Karpas-422 (cell line): ENCODE measurements at regions not wholly inside any gene's neighbourhood (a gene's known extent, or its start where the extent isn't known, plus 50 kb on each side); places are given as distances from the start of the nearest gene placed in this dataset.

Experiments
- DNase-seq: peaks from one replicate; pipeline ENCODE4 v3.0.0-alpha.2; 2015
- H2AFZ ChIP-seq: fragments of 200-600 bp; sonication (generic); 2 replicates; pipeline ENCODE4 v1.6.1; 2014; ENCODE audit warnings: antibody characterized with exemption, low read length, mixed read lengths
- H3K27ac ChIP-seq: fragments of 200-600 bp; sonication (generic); 2 replicates; pipeline ENCODE4 v1.5.1; 2014; ENCODE audit warnings: mild to moderate bottlenecking, low read length, moderate library complexity
- H3K27me3 ChIP-seq: fragments of 200-600 bp; sonication (generic); 2 replicates; pipeline ENCODE4 v1.6.1; 2014; ENCODE audit warnings: low read length, mixed read lengths
- H3K36me3 ChIP-seq: fragments of 200-600 bp; sonication (generic); 2 replicates; pipeline ENCODE4 v1.6.1; 2014; ENCODE audit warnings: low read length, mixed read lengths; ENCODE audit not compliant: insufficient read depth
- H3K4me1 ChIP-seq: fragments of 200-600 bp; sonication (generic); 2 replicates; pipeline ENCODE4 v1.6.1; 2014; ENCODE audit warnings: mild to moderate bottlenecking, low read length, mixed read lengths
- H3K4me2 ChIP-seq: fragments of 200-600 bp; sonication (generic); 2 replicates; pipeline ENCODE4 v1.6.1; 2014; ENCODE audit warnings: low read length, low read depth, mild to moderate bottlenecking; ENCODE audit not compliant: poor library complexity, severe bottlenecking
- H3K4me3 ChIP-seq: fragments of 200-600 bp; sonication (generic); 2 replicates; pipeline ENCODE4 v1.5.1; 2014; ENCODE audit warnings: mild to moderate bottlenecking, antibody characterized with exemption, low read length, mixed read lengths
- H3K79me2 ChIP-seq: fragments of 200-600 bp; sonication (generic); 2 replicates; pipeline ENCODE4 v1.6.1; 2014; ENCODE audit warnings: mild to moderate bottlenecking, low read length, mixed read lengths
- H3K9ac ChIP-seq: fragments of 200-600 bp; sonication (generic); 2 replicates; pipeline ENCODE4 v1.6.0; 2014; ENCODE audit warnings: low read length
- H3K9me2 ChIP-seq: fragments of 200-600 bp; sonication (generic), shearing (Covaris generic); replicated peaks from 2 replicates; pipeline ENCODE4 v1.6.0; 2014; ENCODE audit warnings: mild to moderate bottlenecking, low read length, moderate library complexity; ENCODE audit not compliant: insufficient read depth
- H3K9me3 ChIP-seq: fragments of 300-700, 200-600 bp; sonication (generic); 2 replicates; pipeline ENCODE4 v1.6.1; 2014; ENCODE audit warnings: low read length, mixed read lengths
- H4K20me1 ChIP-seq: fragments of 200-600 bp; sonication (generic); 2 replicates; pipeline ENCODE4 v1.6.1; 2014; ENCODE audit warnings: mild to moderate bottlenecking, antibody characterized with exemption, low read length, low read depth; ENCODE audit not compliant: insufficient read depth

- Histone ChIP-seq H3K4me1 (peaks cover 37% of the 10 kb centered on the region), H3K79me2 (no peaks in the 10 kb centered on the region), H3K36me3 (no peaks in the 10 kb centered on the region), H3K9ac (no peak overlapping the region), H3K4me3 (no peak overlapping the region), H3K27ac (no peak overlapping the region), H3K4me2 (no peak overlapping the region), H2AFZ (no peak overlapping the region), H3K9me2 (no peaks in the 10 kb centered on the region), H3K9me3 (no peaks in the 10 kb centered on the region), H3K27me3 (no peaks in the 10 kb centered on the region), H4K20me1 (no peaks in the 10 kb centered on the region)
- DNase-seq: no peak
These were observed 197.6 kb upstream of the ZPLD1 start for GRCh38 chr3:102237181-102237580.

GRCh38 chr3:102237838-102238237 lies 197.0 kb upstream of the ZPLD1 start:
- H3K9ac ChIP-seq: no peak overlapping the region
- H3K9me3 ChIP-seq: no peaks in the 10 kb centered on the region
- H3K79me2 ChIP-seq: no peaks in the 10 kb centered on the region
- no peak overlapping the region for H2AFZ ChIP-seq
- no peaks in the 10 kb centered on the region for H3K27me3 ChIP-seq
- no peaks in the 10 kb centered on the region for H3K36me3 ChIP-seq
- H3K4me3 ChIP-seq: no peak overlapping the region
- H3K9me2 ChIP-seq: no peaks in the 10 kb centered on the region
- H3K4me2 ChIP-seq: no peak overlapping the region
- H4K20me1 ChIP-seq: no peaks in the 10 kb centered on the region
- peaks cover 37% of the 10 kb centered on the region for H3K4me1 ChIP-seq
- DNase-seq: no peak
- H3K27ac ChIP-seq: no peak overlapping the region

- Histone ChIP-seq H3K27me3 (no peaks in the 10 kb centered on the region), H4K20me1 (no peaks in the 10 kb centered on the region), H2AFZ (no peak overlapping the region), H3K9me2 (no peaks in the 10 kb centered on the region), H3K4me1 (peaks cover 33% of the 10 kb centered on the region), H3K9me3 (no peaks in the 10 kb centered on the region), H3K4me3 (no peak overlapping the region), H3K36me3 (no peaks in the 10 kb centered on the region), H3K4me2 (no peak overlapping the region), H3K79me2 (no peaks in the 10 kb centered on the region), H3K9ac (no peak overlapping the region), H3K27ac (no peak overlapping the region)
- no peak for DNase-seq
These were observed 196.5 kb upstream of the ZPLD1 start for GRCh38 chr3:102238362-102238761.

DNA sequence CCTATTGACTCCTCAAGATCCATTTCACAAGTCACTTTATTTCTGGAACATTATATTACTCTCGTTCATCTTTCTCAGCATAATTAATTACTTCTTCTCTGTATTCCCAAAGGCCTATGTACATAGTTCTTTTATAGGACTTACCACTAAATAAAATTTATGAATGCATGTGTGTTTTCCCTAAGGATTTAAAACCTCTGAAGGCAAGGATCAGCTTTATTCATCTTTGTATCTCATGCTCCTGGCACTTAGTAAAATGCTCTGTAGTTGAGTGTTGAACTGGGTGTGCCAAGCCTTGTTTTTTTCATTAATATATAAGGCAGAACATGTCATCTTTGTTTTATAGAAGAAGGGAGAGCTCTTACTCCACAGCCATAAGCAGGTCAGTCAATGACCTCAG lies 194.1 kb upstream of the ZPLD1 start:
- Histone ChIP-seq H2AFZ (no peak overlapping the region), H4K20me1 (no peaks in the 10 kb centered on the region)
- no peak for DNase-seq

GRCh38 chr3:102248981-102249705 lies 185.7 kb upstream of the ZPLD1 start:
- DNase-seq: no peak
- H3K36me3 ChIP-seq: no peaks in the 10 kb centered on the region
- no peaks in the 10 kb centered on the region for H3K27me3 ChIP-seq
- no peaks in the 10 kb centered on the region for H3K79me2 ChIP-seq
- no peak overlapping the region for H3K4me3 ChIP-seq
- no peaks in the 10 kb centered on the region for H3K9me2 ChIP-seq
- no peaks in the 10 kb centered on the region for H3K9me3 ChIP-seq
- no peak overlapping the region for H3K9ac ChIP-seq
- H3K4me1 ChIP-seq: no peaks in the 10 kb centered on the region
- no peak overlapping the region for H3K27ac ChIP-seq
- no peak overlapping the region for H3K4me2 ChIP-seq
- H4K20me1 ChIP-seq: no peaks in the 10 kb centered on the region
- H2AFZ ChIP-seq: no peak overlapping the region

More for the DNA sequence above, 194.1 kb upstream of the ZPLD1 start:
- no peak overlapping the region for H3K4me2 ChIP-seq
- no peak overlapping the region for H3K9ac ChIP-seq
- no peaks in the 10 kb centered on the region for H3K79me2 ChIP-seq
- no peak overlapping the region for H3K4me3 ChIP-seq
- no peaks in the 10 kb centered on the region for H3K36me3 ChIP-seq
- H3K27me3 ChIP-seq: no peaks in the 10 kb centered on the region
- no peaks in the 10 kb centered on the region for H3K9me3 ChIP-seq
- peaks cover 10% of the 10 kb centered on the region for H3K4me1 ChIP-seq
- H3K9me2 ChIP-seq: no peaks in the 10 kb centered on the region
- no peak overlapping the region for H3K27ac ChIP-seq

DNA sequence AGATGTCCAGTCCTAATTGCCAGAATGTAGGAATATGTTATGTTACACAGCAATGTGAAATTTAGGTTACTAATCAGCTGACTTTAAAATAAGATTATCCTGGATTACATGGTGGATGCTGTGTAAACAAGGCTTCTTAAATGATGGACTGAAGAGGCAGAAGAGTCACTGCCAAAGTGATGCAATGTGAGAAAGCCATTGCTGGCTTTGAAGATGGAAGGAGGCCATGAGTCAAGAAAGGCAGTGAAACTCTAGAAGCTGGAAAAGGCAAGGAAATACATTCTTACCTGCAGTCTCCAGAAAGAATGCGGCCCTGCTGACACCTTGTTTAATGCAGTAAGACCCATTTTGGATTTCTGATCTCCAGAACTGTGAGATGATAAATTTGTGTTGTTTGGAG lies 179.1 kb upstream of the ZPLD1 start:
- peaks cover 6% of the 10 kb centered on the region for H3K4me1 ChIP-seq
- no peak overlapping the region for H3K27ac ChIP-seq
- no peaks in the 10 kb centered on the region for H3K27me3 ChIP-seq
- no peak overlapping the region for H3K4me2 ChIP-seq
- H3K9me3 ChIP-seq: no peaks in the 10 kb centered on the region
- no peaks in the 10 kb centered on the region for H3K9me2 ChIP-seq
- H2AFZ ChIP-seq: no peak overlapping the region
- H3K36me3 ChIP-seq: no peaks in the 10 kb centered on the region
- DNase-seq: no peak
- no peaks in the 10 kb centered on the region for H3K79me2 ChIP-seq
- no peak overlapping the region for H3K9ac ChIP-seq
- no peaks in the 10 kb centered on the region for H4K20me1 ChIP-seq
- no peak overlapping the region for H3K4me3 ChIP-seq

DNA sequence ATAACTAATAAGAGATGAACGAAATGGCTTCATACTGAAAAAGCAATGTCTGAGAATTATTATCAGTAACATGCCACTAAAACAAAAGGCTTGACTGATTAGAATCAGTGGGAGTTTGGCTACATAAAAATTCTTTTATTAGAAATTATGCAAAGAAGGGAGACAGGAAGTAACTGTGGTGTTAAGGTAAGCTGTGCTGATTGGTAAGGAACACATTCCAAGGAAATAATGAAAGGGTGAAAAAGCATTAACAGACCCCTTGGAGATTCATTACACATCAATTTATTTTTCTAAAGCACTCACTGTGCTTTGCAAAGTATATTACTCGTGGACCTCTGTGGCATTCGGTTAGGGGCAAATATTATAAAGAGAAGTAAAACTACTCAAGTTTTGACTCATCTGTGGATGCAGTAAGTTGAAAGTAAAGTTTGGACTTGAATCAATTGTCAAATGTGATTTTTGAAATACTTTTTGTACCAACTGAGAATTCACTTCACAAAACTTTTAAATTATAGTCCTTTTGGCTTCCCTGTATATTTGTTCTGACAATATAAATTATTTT lies 176.1 kb upstream of the ZPLD1 start:
- Histone ChIP-seq H4K20me1 (no peaks in the 10 kb centered on the region), H3K27me3 (no peaks in the 10 kb centered on the region), H3K27ac (no peak overlapping the region), H3K9me2 (no peaks in the 10 kb centered on the region), H3K79me2 (no peaks in the 10 kb centered on the region), H3K36me3 (no peaks in the 10 kb centered on the region), H3K9me3 (no peaks in the 10 kb centered on the region), H2AFZ (no peak overlapping the region), H3K4me2 (peak overlapping the region; percentile 1), H3K9ac (no peak overlapping the region), H3K4me1 (peaks cover 6% of the 10 kb centered on the region), H3K4me3 (no peak overlapping the region)
- no peak for DNase-seq

- H2AFZ ChIP-seq: no peak overlapping the region
- H3K27me3 ChIP-seq: no peaks in the 10 kb centered on the region
- H3K79me2 ChIP-seq: no peaks in the 10 kb centered on the region
- H3K9me3 ChIP-seq: no peaks in the 10 kb centered on the region
- H3K4me3 ChIP-seq: no peak overlapping the region
- no peaks in the 10 kb centered on the region for H3K36me3 ChIP-seq
- H3K9ac ChIP-seq: no peak overlapping the region
- no peak overlapping the region for H3K27ac ChIP-seq
- no peak overlapping the region for H3K4me2 ChIP-seq
- peaks cover 6% of the 10 kb centered on the region for H3K4me1 ChIP-seq
- DNase-seq: no peak
- no peaks in the 10 kb centered on the region for H3K9me2 ChIP-seq
- H4K20me1 ChIP-seq: no peaks in the 10 kb centered on the region
These were observed 175.2 kb upstream of the ZPLD1 start for GRCh38 chr3:102259663-102260062.
